ENCODE measurements at regions not wholly inside any gene's neighbourhood (a gene's known extent, or its start where the extent isn't known, plus 50 kb on each side); places are given as distances from the start of the nearest gene placed in this dataset.

GRCh38 chr9:75639971-75640610 is 250.4 kb upstream of the PCSK5 start:
- TF ChIP-seq CTCF (IDR thresholded peaks at IDR 0.05; ENCODE audit: low read depth, low read length): no peak
- no peaks in the 10 kb centered on the region for H3K9me3 ChIP-seq (ENCODE audit: severe bottlenecking)
- no peaks in the 10 kb centered on the region for H3K27me3 ChIP-seq (ENCODE audit: insufficient read depth, low read depth, severe bottlenecking)
- no peak overlapping the region for H3K4me3 ChIP-seq (ENCODE audit: low read depth, low read length)
- H3K36me3 ChIP-seq: no peaks in the 10 kb centered on the region
- H3K27ac ChIP-seq: no peak overlapping the region
- DNase-seq: no peak

GRCh38 chr9:75642522-75642921 is 248.0 kb upstream of the PCSK5 start:
- no peak for DNase-seq
- no peaks in the 10 kb centered on the region for H3K27me3 ChIP-seq (ENCODE audit: insufficient read depth, low read depth, severe bottlenecking)
- no peaks in the 10 kb centered on the region for H3K9me3 ChIP-seq (ENCODE audit: severe bottlenecking)
- no peak for TF ChIP-seq CTCF (IDR thresholded peaks at IDR 0.05; ENCODE audit: low read depth, low read length)
- no peak overlapping the region for H3K27ac ChIP-seq
- H3K4me3 ChIP-seq (ENCODE audit: low read depth, low read length): no peak overlapping the region
- H3K36me3 ChIP-seq: no peaks in the 10 kb centered on the region

GRCh38 chr9:75644649-75645048 is 245.8 kb upstream of the PCSK5 start:
- DNase-seq: no peak
- H3K36me3 ChIP-seq: no peaks in the 10 kb centered on the region
- no peak overlapping the region for H3K27ac ChIP-seq

GRCh38 chr9:75648034-75648433 is 242.4 kb upstream of the PCSK5 start:
- TF ChIP-seq CTCF (IDR thresholded peaks at IDR 0.05; ENCODE audit: low read depth, low read length): no peak
- H3K27ac ChIP-seq: no peak overlapping the region
- no peak for DNase-seq
- no peaks in the 10 kb centered on the region for H3K9me3 ChIP-seq (ENCODE audit: severe bottlenecking)
- no peaks in the 10 kb centered on the region for H3K36me3 ChIP-seq
- no peak overlapping the region for H3K4me3 ChIP-seq (ENCODE audit: low read depth, low read length)
- H3K27me3 ChIP-seq (ENCODE audit: insufficient read depth, low read depth, severe bottlenecking): no peaks in the 10 kb centered on the region

More at GRCh38 chr9:75644649-75645048, 245.8 kb upstream of the PCSK5 start:
- H3K9me3 ChIP-seq (ENCODE audit: severe bottlenecking): no peaks in the 10 kb centered on the region
- H3K27me3 ChIP-seq (ENCODE audit: insufficient read depth, low read depth, severe bottlenecking): no peaks in the 10 kb centered on the region
- no peak overlapping the region for H3K4me3 ChIP-seq (ENCODE audit: low read depth, low read length)
- TF ChIP-seq CTCF (IDR thresholded peaks at IDR 0.05; ENCODE audit: low read depth, low read length): no peak

- no peaks in the 10 kb centered on the region for H3K9me3 ChIP-seq (ENCODE audit: severe bottlenecking)
- DNase-seq: no peak
- TF ChIP-seq CTCF (IDR thresholded peaks at IDR 0.05; ENCODE audit: low read depth, low read length): no peak
- no peaks in the 10 kb centered on the region for H3K36me3 ChIP-seq
- no peaks in the 10 kb centered on the region for H3K27me3 ChIP-seq (ENCODE audit: insufficient read depth, low read depth, severe bottlenecking)
- no peak overlapping the region for H3K27ac ChIP-seq
- no peak overlapping the region for H3K4me3 ChIP-seq (ENCODE audit: low read depth, low read length)
These were observed 241.4 kb upstream of the PCSK5 start for GRCh38 chr9:75649060-75649459.

GRCh38 chr9:75651709-75652108 is 238.8 kb upstream of the PCSK5 start:
- no peaks in the 10 kb centered on the region for H3K27me3 ChIP-seq (ENCODE audit: insufficient read depth, low read depth, severe bottlenecking)
- H3K4me3 ChIP-seq (ENCODE audit: low read depth, low read length): no peak overlapping the region
- TF ChIP-seq CTCF (IDR thresholded peaks at IDR 0.05; ENCODE audit: low read depth, low read length): no peak
- no peak for DNase-seq
- H3K36me3 ChIP-seq: no peaks in the 10 kb centered on the region
- H3K27ac ChIP-seq: no peak overlapping the region
- H3K9me3 ChIP-seq (ENCODE audit: severe bottlenecking): peaks cover 2% of the 10 kb centered on the region
